ENCODE measurements at regions not wholly inside any gene's neighbourhood (a gene's known extent, or its start where the extent isn't known, plus 50 kb on each side); places are given as distances from the start of the nearest gene placed in this dataset.

- no peak for DNase-seq
- Histone ChIP-seq H3K36me3 (no peaks in the 10 kb centered on the region), H3K27me3 (no peaks in the 10 kb centered on the region), H3K9me3 (no peaks in the 10 kb centered on the region), H3K27ac (no peak overlapping the region), H3K4me1 (no peaks in the 10 kb centered on the region), H3K4me3 (no peak overlapping the region)
- no peak for TF ChIP-seq CTCF (IDR thresholded peaks at IDR 0.05)
- no peak for TF ChIP-seq POLR2A (IDR thresholded peaks at IDR 0.05)
- WGBS, 4 donors: 73 to 88% (median 79%) methylated on average over 2 of the region's 2 CpGs
- intact Hi-C loops (cut with DNase I): no loop called here
- peak in 1 of 4 donors; percentile 20 for ATAC-seq
Observed at GRCh38 chr18:27794181-27794926, 382.6 kb downstream of the CDH2 start.

- TF ChIP-seq CTCF (IDR thresholded peaks at IDR 0.05): no peak
- no peak for ATAC-seq
- H3K9me3 ChIP-seq: no peaks in the 10 kb centered on the region
- H3K4me1 ChIP-seq: no peaks in the 10 kb centered on the region
- H3K36me3 ChIP-seq: no peaks in the 10 kb centered on the region
- WGBS, 4 donors: 78 to 86% (median 81%) methylated on average over 7 of the region's 7 CpGs
- H3K27me3 ChIP-seq: no peaks in the 10 kb centered on the region
- no peak for DNase-seq
- no peak overlapping the region for H3K4me3 ChIP-seq
- intact Hi-C loops (cut with DNase I): no loop called here
- no peak overlapping the region for H3K27ac ChIP-seq
Observed at GRCh38 chr18:27793013-27793785, 383.7 kb downstream of the CDH2 start.

- Histone ChIP-seq H3K27me3 (no peaks in the 10 kb centered on the region), H3K9me3 (no peaks in the 10 kb centered on the region), H3K4me3 (no peak overlapping the region), H3K27ac (no peak overlapping the region), H3K4me1 (no peaks in the 10 kb centered on the region), H3K36me3 (no peaks in the 10 kb centered on the region)
- no peak for TF ChIP-seq CTCF (IDR thresholded peaks at IDR 0.05)
- TF ChIP-seq POLR2A (IDR thresholded peaks at IDR 0.05): no peak
- 86 to 90% (median 88%) methylated on average over 1 of the region's 1 CpG for WGBS, 4 donors
- intact Hi-C loops (cut with DNase I): loop anchor here in 1 of 10 donors (10.0 kb wide), 2 partner anchors 315 to 395 kb away; no protein-coding TSS in a partner anchor
- DNase-seq (no peak), ATAC-seq (no peak)
Observed at GRCh38 chr18:27789406-27789805, 387.5 kb downstream of the CDH2 start.

GRCh38 chr18:27787547-27787946 lies 389.4 kb downstream of the CDH2 start:
- 44 to 65% (median 62%) methylated on average over 1 of the region's 1 CpG for WGBS, 4 donors
- Histone ChIP-seq H3K27me3 (no peaks in the 10 kb centered on the region), H3K4me1 (no peaks in the 10 kb centered on the region), H3K4me3 (no peak overlapping the region), H3K36me3 (no peaks in the 10 kb centered on the region), H3K27ac (no peak overlapping the region), H3K9me3 (no peaks in the 10 kb centered on the region)
- ATAC-seq (no peak), DNase-seq (no peak)
- TF ChIP-seq CTCF (IDR thresholded peaks at IDR 0.05): no peak
- no peak for TF ChIP-seq POLR2A (IDR thresholded peaks at IDR 0.05)
- intact Hi-C loops (cut with DNase I): loop anchor here in 1 of 10 donors (10.0 kb wide), 2 partner anchors 317 to 397 kb away; no protein-coding TSS in a partner anchor
